Uterus (tissue), 3 donors: ENCODE measurements at regions not wholly inside any gene's neighbourhood (a gene's known extent, or its start where the extent isn't known, plus 50 kb on each side); places are given as distances from the start of the nearest gene placed in this dataset.

Experiments used
- DNase-seq, 2 donors: peaks; one replicate each; pipeline ENCODE4 v3.0.0-alpha.2; 2019 to 2020
- H3K27ac ChIP-seq, 2 donors: fragments of 200-600 bp; sonication (generic); 1 replicate in 1 of 2; 2 replicates in 1 of 2; pipeline ENCODE4 v1.5.1; 2016 to 2018
- H3K27me3 ChIP-seq, 2 donors: fragments of 200-600 bp; sonication (generic); one replicate each; pipeline ENCODE4 v1.5.1; 2018 to 2019; ENCODE audit warnings: control low read depth in 1 of 2
- H3K36me3 ChIP-seq, 2 donors: fragments of 200-600 bp; sonication (generic); one replicate each; pipeline ENCODE4 v1.5.1; 2019; ENCODE audit warnings: control low read depth in 1 of 2
- H3K4me1 ChIP-seq, 2 donors: fragments of 200-600 bp; sonication (generic); one replicate each; pipeline ENCODE4 v1.5.1; 2018 to 2019; ENCODE audit warnings: control low read depth in 1 of 2
- H3K4me3 ChIP-seq, 2 donors: fragments of 200-600 bp; sonication (generic); 1 replicate in 1 of 2; 2 replicates in 1 of 2; pipeline ENCODE4 v1.5.1; 2018 to 2019; ENCODE audit warnings: mild to moderate bottlenecking in 1 of 2
- H3K9me3 ChIP-seq, 2 donors: fragments of 200-600 bp; sonication (generic); one replicate each; pipeline ENCODE4 v1.5.1; 2019; ENCODE audit warnings: control low read depth in 1 of 2
- CTCF ChIP-seq, 4 experiments: fragments of 200-600 bp in 2 of 4; fragments of 450-650 bp in 2 of 4; sonication (generic) in 2 of 4; IDR thresholded peaks; one replicate each; pipeline ENCODE4 v1.5.1; 2016 to 2019; ENCODE audit warnings: antibody characterized with exemption in 4 of 4, mild to moderate bottlenecking in 2 of 4, moderate library complexity in 1 of 4
- POLR2A ChIP-seq, 2 donors: fragments of 450-650 bp; IDR thresholded peaks; one replicate each; pipeline ENCODE4 v1.6.1; 2016; ENCODE audit warnings: antibody characterized with exemption in 2 of 2, mild to moderate bottlenecking in 1 of 2, moderate library complexity in 1 of 2
- intact Hi-C: fragments of 100-400 bp; cut with DNase I; formaldehyde crosslinking; loops from one replicate; pipeline ENCODE4 v1.15.1; 2023; ENCODE audit warnings: low total_unique reads
- donor health status: DM: yes; HTN: yes; CAD: no.

GRCh38 chr2:128547667-128548066 lies 229.0 kb upstream of the HS6ST1 start:
- no peak overlapping the region for H3K27ac ChIP-seq
- TF ChIP-seq CTCF (IDR thresholded peaks at IDR 0.05) (no peak), POLR2A (IDR thresholded peaks at IDR 0.05) (no peak)
- no peaks in the 10 kb centered on the region for H3K36me3 ChIP-seq
- no peaks in the 10 kb centered on the region for H3K4me1 ChIP-seq
- intact Hi-C loops: no loop called here
- no peak for DNase-seq
- no peak overlapping the region for H3K4me3 ChIP-seq
- H3K27me3 ChIP-seq: no peaks in the 10 kb centered on the region
- no peaks in the 10 kb centered on the region for H3K9me3 ChIP-seq

GRCh38 chr2:128548461-128548891 lies 229.8 kb upstream of the HS6ST1 start:
- TF ChIP-seq CTCF (IDR thresholded peaks at IDR 0.05) (no peak), POLR2A (IDR thresholded peaks at IDR 0.05) (no peak)
- no peaks in the 10 kb centered on the region for H3K27me3 ChIP-seq
- H3K4me1 ChIP-seq: no peaks in the 10 kb centered on the region
- H3K4me3 ChIP-seq: no peak overlapping the region
- intact Hi-C loops: no loop called here
- H3K36me3 ChIP-seq: no peaks in the 10 kb centered on the region
- H3K9me3 ChIP-seq: no peaks in the 10 kb centered on the region
- H3K27ac ChIP-seq: no peak overlapping the region
- DNase-seq: no peak

- TF ChIP-seq POLR2A (IDR thresholded peaks at IDR 0.05): no peak
- TF ChIP-seq CTCF (IDR thresholded peaks at IDR 0.05): no peak
- H3K27ac ChIP-seq: no peak overlapping the region
- no peak for DNase-seq
- intact Hi-C loops: no loop called here
- H3K27me3 ChIP-seq: no peaks in the 10 kb centered on the region
- H3K36me3 ChIP-seq: no peaks in the 10 kb centered on the region
- H3K4me3 ChIP-seq: no peak overlapping the region
- H3K4me1 ChIP-seq: no peaks in the 10 kb centered on the region
- no peaks in the 10 kb centered on the region for H3K9me3 ChIP-seq
Observed at GRCh38 chr2:128549094-128549493, 230.4 kb upstream of the HS6ST1 start.

- Histone ChIP-seq H3K9me3 (no peaks in the 10 kb centered on the region), H3K27me3 (no peaks in the 10 kb centered on the region), H3K27ac (no peak overlapping the region), H3K4me3 (no peak overlapping the region), H3K4me1 (no peaks in the 10 kb centered on the region), H3K36me3 (no peaks in the 10 kb centered on the region)
- no peak for DNase-seq
- intact Hi-C loops: no loop called here
- TF ChIP-seq CTCF (IDR thresholded peaks at IDR 0.05) (no peak), POLR2A (IDR thresholded peaks at IDR 0.05) (no peak)
Observed at GRCh38 chr2:128549646-128550260, 231.1 kb upstream of the HS6ST1 start.

- H3K27ac ChIP-seq: no peak overlapping the region
- no peak for DNase-seq
Observed at GRCh38 chr2:128550389-128550788, 231.7 kb upstream of the HS6ST1 start.

More at GRCh38 chr2:128550389-128550788, 231.7 kb upstream of the HS6ST1 start:
- no peaks in the 10 kb centered on the region for H3K36me3 ChIP-seq
- H3K4me1 ChIP-seq: no peaks in the 10 kb centered on the region
- H3K27me3 ChIP-seq: no peaks in the 10 kb centered on the region
- intact Hi-C loops: no loop called here
- no peak overlapping the region for H3K4me3 ChIP-seq
- TF ChIP-seq CTCF (IDR thresholded peaks at IDR 0.05) (no peak), POLR2A (IDR thresholded peaks at IDR 0.05) (no peak)
- H3K9me3 ChIP-seq: no peaks in the 10 kb centered on the region
